ENCODE measurements at regions not wholly inside any gene's neighbourhood (a gene's known extent, or its start where the extent isn't known, plus 50 kb on each side); places are given as distances from the start of the nearest gene placed in this dataset.

DNA sequence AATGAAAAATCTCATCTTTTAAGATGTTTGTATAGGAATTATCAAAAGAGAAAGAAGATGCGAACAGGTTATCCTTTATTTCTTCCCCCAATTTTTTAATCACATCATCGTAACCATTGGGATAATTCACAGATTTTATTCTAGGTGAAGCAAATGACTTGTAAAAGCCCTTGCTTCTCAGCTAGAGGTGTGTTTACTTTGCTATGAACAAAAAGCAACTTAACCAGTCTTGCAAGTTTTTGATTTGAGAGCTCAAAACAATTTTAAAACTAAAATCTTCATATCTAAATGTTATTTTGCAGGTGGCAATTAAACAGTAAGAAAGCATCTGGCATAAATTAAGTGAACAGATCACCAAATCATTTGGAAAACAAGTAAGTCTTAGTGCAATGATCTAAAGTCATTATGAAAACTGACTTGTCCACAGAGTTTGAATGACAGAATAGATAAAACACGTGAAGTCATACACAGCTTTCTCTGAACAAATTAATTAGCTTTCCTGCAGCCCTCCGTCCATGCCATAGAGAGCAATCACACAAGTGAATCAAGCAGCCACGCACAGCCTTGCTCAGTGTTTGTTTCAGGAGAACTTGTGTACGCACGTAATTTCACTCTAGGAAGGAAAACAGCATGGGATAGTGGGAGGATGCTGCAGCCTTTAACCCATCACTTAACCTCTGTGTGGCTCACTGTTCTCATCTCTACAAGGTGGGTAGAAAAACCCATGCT is 85.0 kb upstream of the ZNF800 start (continued):
- TF ChIP-seq TCF7L2 (IDR thresholded peaks at IDR 0.05; ENCODE audit: borderline replicate concordance, extremely low read depth, insufficient read depth, insufficient read length) (no peak), CBX3 (IDR thresholded peaks at IDR 0.05; ENCODE audit: low read depth) (no peak)

DNA sequence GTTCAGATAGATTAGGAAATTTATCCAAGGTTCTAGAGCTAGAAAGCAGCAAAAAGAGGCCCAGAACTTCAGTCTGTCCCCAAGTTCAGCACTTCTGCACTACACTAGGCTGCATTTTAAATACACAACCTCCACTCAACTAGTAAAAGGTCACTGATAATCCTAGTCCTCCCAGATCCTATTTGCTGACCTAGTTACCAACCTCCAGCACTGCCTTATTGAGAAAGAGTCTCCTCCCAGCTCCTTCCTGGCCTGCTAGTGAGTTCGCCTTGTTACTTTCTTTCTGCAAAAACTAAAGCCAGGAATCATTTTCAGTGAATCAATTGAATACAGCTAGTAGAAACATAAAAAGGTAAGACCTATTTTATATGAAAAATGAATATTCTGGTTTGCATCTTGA is 84.1 kb upstream of the ZNF800 start:
- Histone ChIP-seq H3K9me2 (ENCODE audit: insufficient read depth) (no peaks in the 10 kb centered on the region), H3K27me3 (ENCODE audit: insufficient read depth, low read length) (peaks cover 49% of the 10 kb centered on the region), H3K36me3 (ENCODE audit: control insufficient read depth in 1 of 2, insufficient read depth in 2 of 2, low read length in 2 of 2) (no peaks in the 10 kb centered on the region), H2AFZ (ENCODE audit: low read depth, low read length, poor library complexity, severe bottlenecking) (no peak overlapping the region), H4K20me1 (ENCODE audit: insufficient read depth) (no peaks in the 10 kb centered on the region), H3K79me2 (ENCODE audit: insufficient read depth, low read length) (no peaks in the 10 kb centered on the region), H3K9ac (ENCODE audit: low read length) (no peak overlapping the region), H3K4me1 (ENCODE audit: control insufficient read depth in 1 of 2, insufficient read depth in 2 of 2, low read length in 2 of 2) (0 out of 4 replicates have a peak, but pooled peaks cover 0 to 2% of the 10 kb centered on the region in 2 experiments), H3K9me3 (ENCODE audit: control insufficient read depth in 1 of 2, insufficient read depth in 1 of 2, low read depth in 1 of 2, low read length in 2 of 2) (no peaks in the 10 kb centered on the region), H3K4me2 (ENCODE audit: low read length) (no peak overlapping the region), H3K4me3 (replicated peaks in 1 of 2; ENCODE audit: low read depth in 1 of 2, low read length in 2 of 2) (no peak overlapping the region), H3K27ac (ENCODE audit: low read depth, low read length) (no peak overlapping the region)
- BruUV-seq (replicated peaks), result no TSS peak
- TF ChIP-seq EZH2phosphoT487 (IDR thresholded peaks at IDR 0.05; ENCODE audit: borderline replicate concordance) (no peak), SIN3A (IDR thresholded peaks at IDR 0.05; ENCODE audit: low read depth) (no peak), EZH2 (IDR thresholded peaks at IDR 0.05) (no peak), ELF1 (IDR thresholded peaks at IDR 0.05; ENCODE audit: borderline replicate concordance, low read depth) (no peak), CTCF (IDR thresholded peaks at IDR 0.05 in 2 of 3, conservative IDR thresholded peaks at IDR 0.05 in 1 of 3; ENCODE audit: borderline replicate concordance in 1 of 3, insufficient read depth in 1 of 3, low read depth in 2 of 3, low read length in 2 of 3) (no peak), SRF (IDR thresholded peaks at IDR 0.05; ENCODE audit: low read depth) (no peak), SP1 (IDR thresholded peaks at IDR 0.05; ENCODE audit: low read depth) (no peak), TCF7L2 (IDR thresholded peaks at IDR 0.05; ENCODE audit: borderline replicate concordance, extremely low read depth, insufficient read depth, insufficient read length) (no peak), POLR2A (IDR thresholded peaks at IDR 0.05; ENCODE audit: borderline replicate concordance, extremely low read depth, insufficient read depth, insufficient read length) (no peak), POLR2AphosphoS5 (IDR thresholded peaks at IDR 0.05; ENCODE audit: low read depth, low read length) (no peak), RAD21 (IDR thresholded peaks at IDR 0.05; ENCODE audit: low read depth) (no peak), JUND (IDR thresholded peaks at IDR 0.05) (no peak), ZFX (IDR thresholded peaks at IDR 0.05) (no peak), EGR1 (IDR thresholded peaks at IDR 0.05; ENCODE audit: low read depth) (no peak)
- TF ChIP-seq, protein P1, sequence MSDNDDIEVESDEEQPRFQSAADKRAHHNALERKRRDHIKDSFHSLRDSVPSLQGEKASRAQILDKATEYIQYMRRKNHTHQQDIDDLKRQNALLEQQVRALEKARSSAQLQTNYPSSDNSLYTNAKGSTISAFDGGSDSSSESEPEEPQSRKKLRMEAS (IDR thresholded peaks at IDR 0.05), result no peak
- TF ChIP-seq, protein P2, sequence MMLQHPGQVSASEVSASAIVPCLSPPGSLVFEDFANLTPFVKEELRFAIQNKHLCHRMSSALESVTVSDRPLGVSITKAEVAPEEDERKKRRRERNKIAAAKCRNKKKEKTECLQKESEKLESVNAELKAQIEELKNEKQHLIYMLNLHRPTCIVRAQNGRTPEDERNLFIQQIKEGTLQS (IDR thresholded peaks at IDR 0.05), result no peak
- TF ChIP-seq, protein P3, sequence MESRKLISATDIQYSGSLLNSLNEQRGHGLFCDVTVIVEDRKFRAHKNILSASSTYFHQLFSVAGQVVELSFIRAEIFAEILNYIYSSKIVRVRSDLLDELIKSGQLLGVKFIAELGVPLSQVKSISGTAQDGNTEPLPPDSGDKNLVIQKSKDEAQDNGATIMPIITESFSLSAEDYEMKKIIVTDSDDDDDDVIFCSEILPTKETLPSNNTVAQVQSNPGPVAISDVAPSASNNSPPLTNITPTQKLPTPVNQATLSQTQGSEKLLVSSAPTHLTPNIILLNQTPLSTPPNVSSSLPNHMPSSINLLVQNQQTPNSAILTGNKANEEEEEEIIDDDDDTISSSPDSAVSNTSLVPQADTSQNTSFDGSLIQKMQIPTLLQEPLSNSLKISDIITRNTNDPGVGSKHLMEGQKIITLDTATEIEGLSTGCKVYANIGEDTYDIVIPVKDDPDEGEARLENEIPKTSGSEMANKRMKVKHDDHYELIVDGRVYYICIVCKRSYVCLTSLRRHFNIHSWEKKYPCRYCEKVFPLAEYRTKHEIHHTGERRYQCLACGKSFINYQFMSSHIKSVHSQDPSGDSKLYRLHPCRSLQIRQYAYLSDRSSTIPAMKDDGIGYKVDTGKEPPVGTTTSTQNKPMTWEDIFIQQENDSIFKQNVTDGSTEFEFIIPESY (IDR thresholded peaks at IDR 0.05; ENCODE audit: extremely low read depth, insufficient replicate concordance, low read length), result no peak
- no peak for ATAC-seq
- ChIA-PET CTCF (no interaction called here), RAD21 (ENCODE audit: low non-redundant PET in 1 of 2, low total read pairs in 2 of 2, uncharacterized antibody in 2 of 2, unreplicated experiment in 2 of 2) (no interaction called here), POLR2A (no interaction called here)
- DNase-seq (ENCODE audit: low read depth, low spot score), result no peak
- intact Hi-C loops (cut with micrococcal nuclease), result no loop called here

All from HCT116 (cell line).